ENCODE measurements at regions not wholly inside any gene's neighbourhood (a gene's known extent, or its start where the extent isn't known, plus 50 kb on each side); places are given as distances from the start of the nearest gene placed in this dataset.

DNA sequence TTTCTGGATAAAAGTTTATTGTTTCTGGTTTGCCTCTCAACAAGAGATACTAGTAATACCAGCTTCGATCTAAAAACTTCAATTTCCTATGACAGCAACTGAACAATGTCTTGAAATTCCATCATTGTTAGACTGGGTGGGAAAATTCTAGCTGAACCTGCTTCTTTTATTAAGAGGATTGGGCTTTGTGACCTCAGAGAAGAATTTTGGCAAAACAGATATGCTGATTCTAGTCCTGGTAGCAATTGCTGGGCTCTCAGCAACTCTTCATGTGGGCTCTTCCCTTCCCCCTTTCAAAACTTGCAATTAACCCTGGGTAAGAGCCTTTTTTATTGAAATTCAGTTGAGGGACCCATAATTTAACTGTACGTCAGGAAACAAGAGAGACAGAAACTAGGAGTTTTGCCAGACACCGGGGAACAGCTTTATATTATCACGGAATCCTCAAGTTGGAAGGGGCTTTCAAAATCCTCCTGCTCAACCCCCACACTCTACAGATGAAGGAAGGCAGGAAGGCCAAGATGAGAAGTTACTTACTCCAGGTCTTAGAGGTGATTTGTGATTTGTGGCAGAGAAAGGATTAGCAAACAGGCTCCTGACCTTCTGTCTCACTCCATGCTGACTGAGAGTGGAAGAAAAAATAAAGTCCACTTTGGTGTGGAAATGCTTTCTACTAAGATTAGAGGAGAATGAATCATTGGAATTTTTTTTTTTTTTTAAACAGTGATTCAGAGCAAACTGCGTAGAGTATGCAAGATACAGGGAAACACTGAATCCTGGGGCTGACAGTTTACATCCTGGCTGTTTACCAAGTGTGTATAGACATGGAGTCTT lies 239.0 kb upstream of the ATP2B1 start:
- SMC1A ChIA-PET (ENCODE audit: uncharacterized antibody, unreplicated experiment): interaction anchor here (0.7 to 7.9 kb wide), 11 partner anchors 13 to 151 kb away, joined by 3 to 154 read pairs (median 3); no protein-coding TSS in a partner anchor
- no peak for FAIRE-seq
- TF ChIP-seq STAT3 (IDR thresholded peaks at IDR 0.05; ENCODE audit: low read depth, low read length) (no peak), TBL1XR1 (IDR thresholded peaks at IDR 0.05; ENCODE audit: low read depth, low read length) (no peak), RELA (IDR thresholded peaks at IDR 0.05; ENCODE audit: borderline replicate concordance, partially characterized antibody) (no peak), SREBF1 (IDR thresholded peaks at IDR 0.05; ENCODE audit: low read length) (no peak), RBBP5 (conservative IDR thresholded peaks at IDR 0.05) (no peak), MEF2A (IDR thresholded peaks at IDR 0.05; ENCODE audit: insufficient read depth, low read depth, low read length) (no peak), BRCA1 (IDR thresholded peaks at IDR 0.05; ENCODE audit: low read depth, low read length) (no peak), SUPT20H (IDR thresholded peaks at IDR 0.05; ENCODE audit: borderline replicate concordance, control insufficient read depth, low read depth, low read length) (no peak)
- TF ChIP-seq, protein P1, sequence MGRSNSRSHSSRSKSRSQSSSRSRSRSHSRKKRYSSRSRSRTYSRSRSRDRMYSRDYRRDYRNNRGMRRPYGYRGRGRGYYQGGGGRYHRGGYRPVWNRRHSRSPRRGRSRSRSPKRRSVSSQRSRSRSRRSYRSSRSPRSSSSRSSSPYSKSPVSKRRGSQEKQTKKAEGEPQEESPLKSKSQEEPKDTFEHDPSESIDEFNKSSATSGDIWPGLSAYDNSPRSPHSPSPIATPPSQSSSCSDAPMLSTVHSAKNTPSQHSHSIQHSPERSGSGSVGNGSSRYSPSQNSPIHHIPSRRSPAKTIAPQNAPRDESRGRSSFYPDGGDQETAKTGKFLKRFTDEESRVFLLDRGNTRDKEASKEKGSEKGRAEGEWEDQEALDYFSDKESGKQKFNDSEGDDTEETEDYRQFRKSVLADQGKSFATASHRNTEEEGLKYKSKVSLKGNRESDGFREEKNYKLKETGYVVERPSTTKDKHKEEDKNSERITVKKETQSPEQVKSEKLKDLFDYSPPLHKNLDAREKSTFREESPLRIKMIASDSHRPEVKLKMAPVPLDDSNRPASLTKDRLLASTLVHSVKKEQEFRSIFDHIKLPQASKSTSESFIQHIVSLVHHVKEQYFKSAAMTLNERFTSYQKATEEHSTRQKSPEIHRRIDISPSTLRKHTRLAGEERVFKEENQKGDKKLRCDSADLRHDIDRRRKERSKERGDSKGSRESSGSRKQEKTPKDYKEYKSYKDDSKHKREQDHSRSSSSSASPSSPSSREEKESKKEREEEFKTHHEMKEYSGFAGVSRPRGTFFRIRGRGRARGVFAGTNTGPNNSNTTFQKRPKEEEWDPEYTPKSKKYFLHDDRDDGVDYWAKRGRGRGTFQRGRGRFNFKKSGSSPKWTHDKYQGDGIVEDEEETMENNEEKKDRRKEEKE (IDR thresholded peaks at IDR 0.05): no peak
- TF ChIP-seq, protein P2, sequence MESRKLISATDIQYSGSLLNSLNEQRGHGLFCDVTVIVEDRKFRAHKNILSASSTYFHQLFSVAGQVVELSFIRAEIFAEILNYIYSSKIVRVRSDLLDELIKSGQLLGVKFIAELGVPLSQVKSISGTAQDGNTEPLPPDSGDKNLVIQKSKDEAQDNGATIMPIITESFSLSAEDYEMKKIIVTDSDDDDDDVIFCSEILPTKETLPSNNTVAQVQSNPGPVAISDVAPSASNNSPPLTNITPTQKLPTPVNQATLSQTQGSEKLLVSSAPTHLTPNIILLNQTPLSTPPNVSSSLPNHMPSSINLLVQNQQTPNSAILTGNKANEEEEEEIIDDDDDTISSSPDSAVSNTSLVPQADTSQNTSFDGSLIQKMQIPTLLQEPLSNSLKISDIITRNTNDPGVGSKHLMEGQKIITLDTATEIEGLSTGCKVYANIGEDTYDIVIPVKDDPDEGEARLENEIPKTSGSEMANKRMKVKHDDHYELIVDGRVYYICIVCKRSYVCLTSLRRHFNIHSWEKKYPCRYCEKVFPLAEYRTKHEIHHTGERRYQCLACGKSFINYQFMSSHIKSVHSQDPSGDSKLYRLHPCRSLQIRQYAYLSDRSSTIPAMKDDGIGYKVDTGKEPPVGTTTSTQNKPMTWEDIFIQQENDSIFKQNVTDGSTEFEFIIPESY (IDR thresholded peaks at IDR 0.05): no peak
- TF ChIP-seq, protein P3, sequence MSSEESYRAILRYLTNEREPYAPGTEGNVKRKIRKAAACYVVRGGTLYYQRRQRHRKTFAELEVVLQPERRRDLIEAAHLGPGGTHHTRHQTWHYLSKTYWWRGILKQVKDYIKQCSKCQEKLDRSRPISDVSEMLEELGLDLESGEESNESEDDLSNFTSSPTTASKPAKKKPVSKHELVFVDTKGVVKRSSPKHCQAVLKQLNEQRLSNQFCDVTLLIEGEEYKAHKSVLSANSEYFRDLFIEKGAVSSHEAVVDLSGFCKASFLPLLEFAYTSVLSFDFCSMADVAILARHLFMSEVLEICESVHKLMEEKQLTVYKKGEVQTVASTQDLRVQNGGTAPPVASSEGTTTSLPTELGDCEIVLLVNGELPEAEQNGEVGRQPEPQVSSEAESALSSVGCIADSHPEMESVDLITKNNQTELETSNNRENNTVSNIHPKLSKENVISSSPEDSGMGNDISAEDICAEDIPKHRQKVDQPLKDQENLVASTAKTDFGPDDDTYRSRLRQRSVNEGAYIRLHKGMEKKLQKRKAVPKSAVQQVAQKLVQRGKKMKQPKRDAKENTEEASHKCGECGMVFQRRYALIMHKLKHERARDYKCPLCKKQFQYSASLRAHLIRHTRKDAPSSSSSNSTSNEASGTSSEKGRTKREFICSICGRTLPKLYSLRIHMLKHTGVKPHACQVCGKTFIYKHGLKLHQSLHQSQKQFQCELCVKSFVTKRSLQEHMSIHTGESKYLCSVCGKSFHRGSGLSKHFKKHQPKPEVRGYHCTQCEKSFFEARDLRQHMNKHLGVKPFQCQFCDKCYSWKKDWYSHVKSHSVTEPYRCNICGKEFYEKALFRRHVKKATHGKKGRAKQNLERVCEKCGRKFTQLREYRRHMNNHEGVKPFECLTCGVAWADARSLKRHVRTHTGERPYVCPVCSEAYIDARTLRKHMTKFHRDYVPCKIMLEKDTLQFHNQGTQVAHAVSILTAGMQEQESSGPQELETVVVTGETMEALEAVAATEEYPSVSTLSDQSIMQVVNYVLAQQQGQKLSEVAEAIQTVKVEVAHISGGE (CRISPR knock-in tag; IDR thresholded peaks at IDR 0.05): no peak
- TF ChIP-seq, protein P4, sequence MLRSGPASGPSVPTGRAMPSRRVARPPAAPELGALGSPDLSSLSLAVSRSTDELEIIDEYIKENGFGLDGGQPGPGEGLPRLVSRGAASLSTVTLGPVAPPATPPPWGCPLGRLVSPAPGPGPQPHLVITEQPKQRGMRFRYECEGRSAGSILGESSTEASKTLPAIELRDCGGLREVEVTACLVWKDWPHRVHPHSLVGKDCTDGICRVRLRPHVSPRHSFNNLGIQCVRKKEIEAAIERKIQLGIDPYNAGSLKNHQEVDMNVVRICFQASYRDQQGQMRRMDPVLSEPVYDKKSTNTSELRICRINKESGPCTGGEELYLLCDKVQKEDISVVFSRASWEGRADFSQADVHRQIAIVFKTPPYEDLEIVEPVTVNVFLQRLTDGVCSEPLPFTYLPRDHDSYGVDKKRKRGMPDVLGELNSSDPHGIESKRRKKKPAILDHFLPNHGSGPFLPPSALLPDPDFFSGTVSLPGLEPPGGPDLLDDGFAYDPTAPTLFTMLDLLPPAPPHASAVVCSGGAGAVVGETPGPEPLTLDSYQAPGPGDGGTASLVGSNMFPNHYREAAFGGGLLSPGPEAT (IDR thresholded peaks at IDR 0.05; ENCODE audit: low read depth): no peak

More for the DNA sequence above, 239.0 kb upstream of the ATP2B1 start:
- Histone ChIP-seq H3K4me3 (no peak overlapping the region), H3K27me3 (replicated peaks in 1 of 2; ENCODE audit: control insufficient read depth in 2 of 2, insufficient read depth in 2 of 2, low read length in 1 of 2) (no peaks in the 10 kb centered on the region), H3K79me2 (ENCODE audit: control insufficient read depth, insufficient read depth, low read length) (no peaks in the 10 kb centered on the region; the same call in 1 of the 2 replicates), H3K27ac (ENCODE audit: control insufficient read depth, insufficient read depth) (no peak overlapping the region; the same call in 1 of the 2 replicates), H3K36me3 (ENCODE audit: control insufficient read depth in 2 of 2, insufficient read depth in 2 of 2, low read length in 1 of 2) (no peaks in the 10 kb centered on the region), H2AFZ (ENCODE audit: control insufficient read depth, low read depth, low read length) (peak overlapping the region; percentile 43), H3K9me3 (replicated peaks; ENCODE audit: control insufficient read depth, insufficient read depth, low read length) (no peaks in the 10 kb centered on the region; the same call in 2 of the 3 replicates), H3K4me2 (ENCODE audit: control insufficient read depth, insufficient read depth) (no peak overlapping the region), H3K9ac (ENCODE audit: control insufficient read depth, insufficient read depth, low read length) (0 out of 2 replicates have a peak overlapping the region, but pooled peaks have one; percentile 2), H4K20me1 (ENCODE audit: control insufficient read depth, insufficient read depth) (no peaks in the 10 kb centered on the region), H3K4me1 (ENCODE audit: control insufficient read depth, insufficient read depth, low read length) (peaks cover 19% of the 10 kb centered on the region)
- in situ Hi-C loops (cut with MboI) (no loop called here), intact Hi-C loops (cut with micrococcal nuclease; ENCODE audit: unreplicated experiment) (loop anchor here (5.0 kb wide), 1 partner anchor 190 kb away; no protein-coding TSS in a partner anchor)
- ChIA-PET POLR2A (interaction anchor here (0.7 to 3.0 kb wide), 6 partner anchors 9 to 238 kb away, joined by 3 to 22 read pairs (median 4); partner anchors contain the start of gene ATP2B1), RAD21 (ENCODE audit: unreplicated experiment) (interaction anchor here (0.6 to 4.4 kb wide), 11 partner anchors 11 to 328 kb away, joined by 3 to 44 read pairs (median 3); partner anchors contain the start of gene ATP2B1), CTCF (interaction anchor here (0.7 to 4.5 kb wide), 6 partner anchors 11 to 241 kb away, joined by 3 to 22 read pairs (median 3); no protein-coding TSS in a partner anchor)
- DNase-seq (ENCODE audit: low read depth, low spot score) (no peak), ATAC-seq (no peak)
- WGBS (ENCODE audit: insufficient coverage, insufficient replicate concordance, low lambda C conversion rate, missing lambda C conversion rate): 20% methylated on average over 5 of the region's 5 CpGs
- BruUV-seq (replicated peaks): no TSS peak

Data from GM12878 (cell line).